Kidney glomerular epithelial cell (primary cell): ENCODE measurements at regions not wholly inside any gene's neighbourhood (a gene's known extent, or its start where the extent isn't known, plus 50 kb on each side); places are given as distances from the start of the nearest gene placed in this dataset.
"Not testable (repeated sequence)": the region's sequence is repeated elsewhere in the genome, so short reads cannot be mapped to it uniquely, and the experiment has no call there.

Experiments used
- DNase-seq: peaks from one replicate; lab custom pipeline; 2025; lab: John Stamatoyannopoulos, UW

GRCh38 chr17:54353789-54354525 lies 531.2 kb downstream of the KIF2B start:
- no peak for DNase-seq

GRCh38 chr17:54361073-54361472 lies 538.3 kb downstream of the KIF2B start:
- not testable (repeated sequence) for DNase-seq

GRCh38 chr17:54368906-54369305 lies 531.7 kb upstream of the TOM1L1 start:
- no peak for DNase-seq

- no peak for DNase-seq
Observed at GRCh38 chr17:54372069-54372749, 528.4 kb upstream of the TOM1L1 start.

GRCh38 chr17:54373970-54374369 lies 526.7 kb upstream of the TOM1L1 start:
- DNase-seq, result no peak

- DNase-seq, result not testable (repeated sequence)
Observed at GRCh38 chr17:54376409-54376808, 524.2 kb upstream of the TOM1L1 start.

- no peak for DNase-seq
Observed at GRCh38 chr17:54381482-54381881, 519.2 kb upstream of the TOM1L1 start.

- DNase-seq, result no peak
Observed at GRCh38 chr17:54404259-54404658, 496.4 kb upstream of the TOM1L1 start.

GRCh38 chr17:54405826-54406225 lies 494.8 kb upstream of the TOM1L1 start:
- DNase-seq, result no peak

- DNase-seq, result no peak
Observed at GRCh38 chr17:54408731-54409130, 491.9 kb upstream of the TOM1L1 start.

GRCh38 chr17:54418467-54418866 lies 482.2 kb upstream of the TOM1L1 start:
- DNase-seq, result no peak

- no peak for DNase-seq
Observed at GRCh38 chr17:54425671-54426070, 475.0 kb upstream of the TOM1L1 start.

- no peak for DNase-seq
Observed at GRCh38 chr17:54426296-54426886, 474.3 kb upstream of the TOM1L1 start.

GRCh38 chr17:54435966-54436365 lies 464.7 kb upstream of the TOM1L1 start:
- DNase-seq, result no peak

GRCh38 chr17:54439816-54440215 lies 460.8 kb upstream of the TOM1L1 start:
- DNase-seq, result no peak

GRCh38 chr17:54451051-54451450 lies 449.6 kb upstream of the TOM1L1 start:
- DNase-seq, result no peak

GRCh38 chr17:54452666-54453348 lies 447.8 kb upstream of the TOM1L1 start:
- no peak for DNase-seq

GRCh38 chr17:54455251-54455868 lies 445.3 kb upstream of the TOM1L1 start:
- no peak for DNase-seq

GRCh38 chr17:54465443-54465842 lies 435.2 kb upstream of the TOM1L1 start:
- DNase-seq, result not testable (repeated sequence)

GRCh38 chr17:54466875-54467274 lies 433.8 kb upstream of the TOM1L1 start:
- no peak for DNase-seq

GRCh38 chr17:54482843-54483242 lies 417.8 kb upstream of the TOM1L1 start:
- DNase-seq, result no peak

GRCh38 chr17:54493691-54494090 lies 407.0 kb upstream of the TOM1L1 start:
- no peak for DNase-seq
